MCF 10A (cell line): ENCODE measurements at regions not wholly inside any gene's neighbourhood (a gene's known extent, or its start where the extent isn't known, plus 50 kb on each side); places are given as distances from the start of the nearest gene placed in this dataset.

ENCODE experiments used
- BruUV-seq: library from RNA; stranded (reverse); fragments of 400-500 nt; replicated peaks from 2 replicates; lab custom pipeline; 2021; lab: Mats Ljungman, UMichigan
- CTCF ChIA-PET: fragments of 300-600 bp; sonication (Branson Sonifier 250); formaldehyde crosslinking; extraction: SDS; loops from one replicate; lab custom pipeline; 2021; ENCODE audit warnings: antibody characterized with exemption, inconsistent platforms; lab: Yijun Ruan, JAX
- POLR2A ChIA-PET: fragments of 300-600, 350-650 bp; sonication (Branson Sonifier 250); formaldehyde crosslinking; extraction: SDS; loops from one replicate; lab custom pipeline; 2020; ENCODE audit warnings: antibody characterized with exemption, inconsistent platforms; lab: Yijun Ruan, JAX
- DNase-seq: peaks from one replicate; pipeline ENCODE4 v3.0.0-alpha.2; 2018; ENCODE audit not compliant: unreplicated experiment
- H3K27ac Mint-ChIP-seq: one replicate; pipeline ENCODE4 v1.8.0; 2022; ENCODE audit warnings: mild to moderate bottlenecking, low read depth, mixed read lengths; ENCODE audit not compliant: unreplicated experiment
- H3K27me3 Mint-ChIP-seq: one replicate; pipeline ENCODE4 v1.8.0; 2022; ENCODE audit warnings: mixed read lengths; ENCODE audit not compliant: insufficient read depth, unreplicated experiment
- H3K36me3 Mint-ChIP-seq: one replicate; pipeline ENCODE4 v1.8.0; 2022; ENCODE audit warnings: mild to moderate bottlenecking, moderate library complexity, mixed read lengths; ENCODE audit not compliant: insufficient read depth, unreplicated experiment
- H3K4me1 Mint-ChIP-seq: one replicate; pipeline ENCODE4 v1.8.0; 2022; ENCODE audit warnings: mixed read lengths; ENCODE audit not compliant: insufficient read depth, unreplicated experiment
- H3K4me3 Mint-ChIP-seq: one replicate; pipeline ENCODE4 v1.8.0; 2022; ENCODE audit warnings: mild to moderate bottlenecking, moderate library complexity, mixed read lengths; ENCODE audit not compliant: unreplicated experiment
- H3K9me3 Mint-ChIP-seq: one replicate; pipeline ENCODE4 v1.8.0; 2022; ENCODE audit warnings: mixed read lengths; ENCODE audit not compliant: unreplicated experiment
- intact Hi-C: fragments of 100-400 bp; cut with micrococcal nuclease; formaldehyde crosslinking; loops from 2 replicates; pipeline ENCODE4 v1.14.1; 2022
- TF ChIP-seq, protein P1 (sequence below): fragments of 200-600 bp; IDR thresholded peaks from one replicate; pipeline ENCODE4 v1.8.0; 2022; ENCODE audit warnings: antibody characterized with exemption, mild to moderate bottlenecking; ENCODE audit not compliant: unreplicated experiment

GRCh38 chr2:78718024-78718423, 307.5 kb upstream of the REG3G start:
- Mint-ChIP-seq H3K36me3 (no peaks in the 10 kb centered on the region), H3K4me3 (no peak overlapping the region), H3K27ac (no peak overlapping the region), H3K9me3 (peaks cover 7% of the 10 kb centered on the region), H3K4me1 (peaks cover 10% of the 10 kb centered on the region), H3K27me3 (no peaks in the 10 kb centered on the region)
- BruUV-seq = no TSS peak
- TF ChIP-seq, protein P1, sequence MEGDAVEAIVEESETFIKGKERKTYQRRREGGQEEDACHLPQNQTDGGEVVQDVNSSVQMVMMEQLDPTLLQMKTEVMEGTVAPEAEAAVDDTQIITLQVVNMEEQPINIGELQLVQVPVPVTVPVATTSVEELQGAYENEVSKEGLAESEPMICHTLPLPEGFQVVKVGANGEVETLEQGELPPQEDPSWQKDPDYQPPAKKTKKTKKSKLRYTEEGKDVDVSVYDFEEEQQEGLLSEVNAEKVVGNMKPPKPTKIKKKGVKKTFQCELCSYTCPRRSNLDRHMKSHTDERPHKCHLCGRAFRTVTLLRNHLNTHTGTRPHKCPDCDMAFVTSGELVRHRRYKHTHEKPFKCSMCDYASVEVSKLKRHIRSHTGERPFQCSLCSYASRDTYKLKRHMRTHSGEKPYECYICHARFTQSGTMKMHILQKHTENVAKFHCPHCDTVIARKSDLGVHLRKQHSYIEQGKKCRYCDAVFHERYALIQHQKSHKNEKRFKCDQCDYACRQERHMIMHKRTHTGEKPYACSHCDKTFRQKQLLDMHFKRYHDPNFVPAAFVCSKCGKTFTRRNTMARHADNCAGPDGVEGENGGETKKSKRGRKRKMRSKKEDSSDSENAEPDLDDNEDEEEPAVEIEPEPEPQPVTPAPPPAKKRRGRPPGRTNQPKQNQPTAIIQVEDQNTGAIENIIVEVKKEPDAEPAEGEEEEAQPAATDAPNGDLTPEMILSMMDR = no peak
- POLR2A ChIA-PET = no interaction called here
- intact Hi-C loops = no loop called here
- CTCF ChIA-PET = no interaction called here
- DNase-seq = no peak

GRCh38 chr2:78718473-78718872, 307.0 kb upstream of the REG3G start:
- BruUV-seq = no TSS peak
- DNase-seq = peak; percentile 0
- Mint-ChIP-seq H3K36me3 (no peaks in the 10 kb centered on the region), H3K27me3 (no peaks in the 10 kb centered on the region), H3K4me1 (peaks cover 10% of the 10 kb centered on the region), H3K9me3 (peaks cover 7% of the 10 kb centered on the region), H3K4me3 (no peak overlapping the region), H3K27ac (no peak overlapping the region)
- POLR2A ChIA-PET = no interaction called here
- TF ChIP-seq, protein P1 = no peak
- CTCF ChIA-PET = no interaction called here
- intact Hi-C loops = no loop called here

DNA sequence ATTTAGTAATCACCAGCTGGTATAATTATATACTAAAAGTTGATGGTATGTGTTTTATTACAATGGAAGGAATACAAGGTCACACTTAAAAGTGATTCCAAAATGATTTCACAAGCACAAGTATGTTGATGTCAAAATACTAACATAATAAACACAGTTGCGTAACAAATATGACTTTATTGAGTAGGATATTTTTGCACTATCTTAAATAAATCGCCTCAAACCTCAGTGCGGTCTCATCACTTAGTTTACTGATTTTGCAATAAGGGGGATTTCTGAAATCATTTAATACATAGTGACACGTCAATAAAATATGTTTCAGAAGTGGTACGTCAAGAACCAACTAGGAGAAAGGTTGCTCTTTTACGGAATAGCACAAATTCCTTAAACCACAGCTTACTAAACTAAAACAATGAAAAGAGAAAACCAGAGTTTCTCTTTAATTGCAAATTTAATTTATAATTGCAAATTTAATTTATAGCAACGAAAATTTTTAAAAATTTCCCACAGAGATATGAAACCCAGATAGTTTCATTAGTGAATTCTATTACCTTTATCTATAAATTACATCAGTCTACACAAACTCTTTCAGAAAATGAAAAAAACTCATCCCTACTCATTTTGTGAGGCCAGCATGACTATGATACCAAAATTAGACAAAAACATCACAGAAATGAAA, 304.0 kb upstream of the REG3G start:
- H3K9me3 Mint-ChIP-seq = peaks cover 7% of the 10 kb centered on the region
- BruUV-seq = no TSS peak
- H3K27ac Mint-ChIP-seq = no peak overlapping the region
- H3K36me3 Mint-ChIP-seq = no peaks in the 10 kb centered on the region
- peaks cover 10% of the 10 kb centered on the region for H3K4me1 Mint-ChIP-seq
- H3K27me3 Mint-ChIP-seq = no peaks in the 10 kb centered on the region
- no peak overlapping the region for H3K4me3 Mint-ChIP-seq
- ChIA-PET CTCF (no interaction called here), POLR2A (no interaction called here)
- TF ChIP-seq, protein P1 = no peak
- DNase-seq = peak; percentile 33
- intact Hi-C loops = no loop called here

- Mint-ChIP-seq H3K27ac (no peak overlapping the region), H3K27me3 (peaks cover 15% of the 10 kb centered on the region), H3K9me3 (peaks cover 12% of the 10 kb centered on the region), H3K36me3 (no peaks in the 10 kb centered on the region), H3K4me3 (no peak overlapping the region), H3K4me1 (no peaks in the 10 kb centered on the region)
- TF ChIP-seq, protein P1 = no peak
- no TSS peak for BruUV-seq
- DNase-seq = no peak
- ChIA-PET POLR2A (no interaction called here), CTCF (no interaction called here)
- intact Hi-C loops = no loop called here
Measured at GRCh38 chr2:78734221-78734620, 291.3 kb upstream of the REG3G start.
